Endothelial cell of umbilical vein (primary cell): ENCODE measurements at regions not wholly inside any gene's neighbourhood (a gene's known extent, or its start where the extent isn't known, plus 50 kb on each side); places are given as distances from the start of the nearest gene placed in this dataset.

Source experiments
- CTCF ChIP-seq, 2 donors: IDR thresholded peaks; 1 replicate in 1 of 2; 2 replicates in 1 of 2; pipeline ENCODE4 v1.5.1; 2011; ENCODE audit warnings: low read length in 2 of 2, mild to moderate bottlenecking in 2 of 2, moderate library complexity in 2 of 2, control low read depth in 1 of 2, inconsistent platforms in 1 of 2, low read depth in 1 of 2; ENCODE audit not compliant: insufficient read depth in 1 of 2; ENCODE audit errors: extremely low read depth in 1 of 2
- EZH2 ChIP-seq: IDR thresholded peaks from 2 replicates; pipeline ENCODE4 v1.6.1; 2012; ENCODE audit warnings: borderline replicate concordance, low read depth, mild to moderate bottlenecking, moderate library complexity, low read length, inconsistent platforms; ENCODE audit not compliant: severe bottlenecking
- FOS ChIP-seq: IDR thresholded peaks from 2 replicates; pipeline ENCODE4 v1.6.1; 2011; ENCODE audit warnings: mild to moderate bottlenecking, low read length, moderate library complexity, borderline replicate concordance; ENCODE audit not compliant: insufficient read depth
- MAX ChIP-seq: IDR thresholded peaks from 2 replicates; pipeline ENCODE4 v1.6.1; 2011; ENCODE audit not compliant: insufficient read depth, insufficient read length
- POLR2A ChIP-seq: IDR thresholded peaks from 2 replicates; pipeline ENCODE4 v1.6.1; 2012; ENCODE audit warnings: low read depth, mild to moderate bottlenecking, control low read depth, low read length

GRCh38 chr5:42943931-42944631, 96.0 kb downstream of the ANXA2R start:
- TF ChIP-seq FOS (no peak), EZH2 (no peak), CTCF (IDR thresholded peaks at IDR 0.05; ENCODE audit: extremely low read depth in 1 of 2, insufficient read depth in 1 of 2, low read depth in 1 of 2, low read length in 2 of 2) (no peak), MAX (no peak), POLR2A (no peak)
